ENCODE measurements at regions not wholly inside any gene's neighbourhood (a gene's known extent, or its start where the extent isn't known, plus 50 kb on each side); places are given as distances from the start of the nearest gene placed in this dataset.

DNA sequence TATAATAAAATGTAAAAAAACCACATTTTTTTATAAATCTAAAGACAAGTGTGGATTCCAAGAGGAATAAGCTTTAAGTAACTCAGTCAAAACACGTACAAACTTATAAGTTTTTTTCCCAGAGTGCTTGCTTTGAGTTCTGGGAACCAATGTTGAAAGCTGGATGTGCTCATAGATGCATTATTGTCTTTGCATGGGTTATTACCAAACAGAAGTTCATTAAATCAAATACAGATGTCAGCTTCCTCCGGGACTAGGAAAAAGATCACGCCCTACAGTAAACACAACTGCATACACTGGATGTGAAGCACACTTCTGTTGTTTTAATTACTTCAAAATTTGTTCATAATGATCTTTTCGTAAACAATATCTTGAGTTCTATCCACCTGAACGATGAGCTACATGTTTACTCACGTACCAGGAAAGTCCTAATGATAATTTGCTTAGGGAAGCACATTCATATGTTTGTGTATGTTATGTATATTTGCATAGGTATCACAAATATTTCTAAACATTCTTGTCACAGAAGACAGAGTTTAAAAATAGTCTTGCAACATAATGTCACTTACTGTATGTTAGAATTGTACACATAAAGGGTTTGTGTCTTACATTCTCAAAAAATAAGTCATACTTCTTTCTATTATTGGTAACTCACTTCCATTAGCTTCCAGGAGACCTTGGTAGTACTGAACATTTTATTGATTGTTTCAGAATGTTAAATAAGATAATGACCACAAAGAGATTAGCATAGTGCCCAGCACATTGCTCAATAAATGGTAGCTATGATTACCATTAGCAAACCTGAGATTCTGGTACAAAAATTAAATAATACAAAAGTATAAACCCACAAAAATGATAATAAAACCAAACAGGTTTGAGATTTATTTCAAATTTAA is 427.4 kb downstream of the CETN3 start:
- DNase-seq: no peak

DNA sequence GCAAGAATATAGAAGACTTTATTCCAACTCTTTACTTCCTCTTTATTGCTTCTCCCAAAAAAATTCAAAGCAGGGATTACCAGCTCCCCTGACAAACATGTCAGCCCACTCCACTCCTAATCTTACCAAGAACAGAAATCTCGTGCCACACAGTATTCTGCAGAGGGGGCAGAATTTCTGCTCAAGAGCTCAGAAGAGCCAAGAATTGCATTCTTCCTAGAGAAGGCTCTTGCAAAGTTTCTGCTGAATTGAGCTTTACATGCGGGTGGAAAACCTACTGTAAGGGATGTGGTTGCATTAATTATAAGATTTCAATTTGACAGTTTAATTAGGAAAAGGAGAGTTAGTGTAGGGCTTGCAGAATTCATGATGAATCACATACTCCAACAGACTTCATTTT is 428.5 kb downstream of the CETN3 start:
- DNase-seq: no peak

DNA sequence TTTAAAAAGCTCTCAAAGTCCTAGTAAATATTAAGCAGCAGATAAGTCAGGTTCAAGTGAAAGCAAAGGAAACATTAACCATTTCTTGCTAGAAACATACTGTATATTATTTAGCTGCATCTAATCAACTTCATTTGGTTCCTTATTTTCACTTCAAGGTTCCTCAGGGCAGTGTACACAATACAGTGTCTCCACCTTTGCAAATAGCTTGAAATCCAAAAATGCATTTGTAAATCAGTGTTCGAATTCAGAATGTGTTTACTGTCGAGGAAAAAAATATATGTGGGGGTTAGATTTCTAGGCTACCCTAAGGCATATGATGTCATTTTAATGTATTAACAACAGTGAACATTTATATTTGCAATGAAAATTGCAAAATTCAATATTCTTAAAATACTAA is 436.0 kb downstream of the CETN3 start:
- DNase-seq: no peak

DNA sequence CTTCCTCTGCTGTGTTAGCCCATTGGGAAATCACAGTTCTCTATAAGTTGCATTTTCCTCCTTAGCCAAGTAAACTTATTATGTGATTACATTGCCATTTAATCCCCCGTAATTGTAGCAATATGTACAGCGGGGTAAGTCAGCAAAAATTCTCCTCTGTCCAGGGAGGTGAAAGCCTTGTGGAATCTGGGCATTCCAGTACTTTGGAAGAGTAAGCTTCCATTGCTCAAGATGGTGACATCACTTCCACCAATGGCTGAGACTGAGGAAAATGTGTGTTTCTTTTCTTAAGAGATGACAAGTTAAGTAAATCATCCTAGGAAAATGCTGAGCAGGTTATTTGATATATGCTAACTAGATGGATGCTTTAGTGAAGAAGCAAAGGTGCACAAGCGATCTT is 436.7 kb downstream of the CETN3 start:
- no peak for DNase-seq

DNA sequence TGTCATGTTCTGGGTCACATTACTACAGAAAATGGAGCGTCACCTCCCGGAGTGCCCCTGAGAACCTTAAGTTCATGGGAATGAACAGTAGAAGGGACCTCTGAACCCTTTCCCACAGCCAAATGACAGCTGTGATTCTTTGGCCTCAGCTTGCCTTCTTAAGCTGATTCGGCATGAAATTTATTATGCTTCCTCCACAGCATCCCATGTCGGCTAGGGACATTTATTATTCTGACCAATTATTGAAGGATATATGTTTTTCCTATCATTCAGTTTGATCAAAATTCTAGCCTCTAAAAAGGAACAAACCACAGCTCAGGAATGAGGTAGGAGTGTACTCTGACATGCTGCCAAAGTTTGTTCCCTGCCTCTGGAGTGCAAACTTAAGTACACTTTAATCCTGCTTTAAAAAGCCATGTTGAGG is 440.6 kb downstream of the CETN3 start:
- no peak for DNase-seq

DNA sequence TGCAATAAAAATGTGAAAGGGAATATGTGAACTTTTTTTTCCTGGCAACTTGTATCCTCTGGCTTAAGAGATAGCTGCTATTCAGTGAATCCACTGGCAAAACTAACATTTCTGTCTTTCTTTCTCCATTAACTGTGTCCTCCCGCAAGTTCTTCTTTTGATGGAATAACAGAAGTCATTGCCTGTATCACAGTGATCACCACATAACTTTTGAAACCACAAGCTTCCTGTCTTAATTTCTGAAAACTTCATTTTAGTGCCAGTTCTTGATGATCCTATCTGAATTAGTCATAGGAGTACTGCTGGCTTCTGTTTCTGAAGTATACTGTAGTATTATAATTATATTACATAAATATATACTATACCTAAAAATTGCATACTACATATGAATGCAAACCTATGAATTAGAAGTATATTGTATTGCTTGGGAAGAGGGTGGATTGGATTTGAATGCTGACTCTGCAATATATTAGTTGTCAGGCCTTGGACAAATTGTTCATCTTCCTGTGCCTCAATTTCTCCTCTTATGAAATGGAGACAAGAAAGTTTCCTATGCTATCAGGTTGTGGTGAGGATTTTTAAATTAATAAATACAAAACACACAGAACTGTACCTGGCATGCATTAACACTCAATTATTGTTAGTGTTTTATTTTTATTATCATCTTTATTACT is 441.6 kb downstream of the CETN3 start:
- no peak for DNase-seq

DNA sequence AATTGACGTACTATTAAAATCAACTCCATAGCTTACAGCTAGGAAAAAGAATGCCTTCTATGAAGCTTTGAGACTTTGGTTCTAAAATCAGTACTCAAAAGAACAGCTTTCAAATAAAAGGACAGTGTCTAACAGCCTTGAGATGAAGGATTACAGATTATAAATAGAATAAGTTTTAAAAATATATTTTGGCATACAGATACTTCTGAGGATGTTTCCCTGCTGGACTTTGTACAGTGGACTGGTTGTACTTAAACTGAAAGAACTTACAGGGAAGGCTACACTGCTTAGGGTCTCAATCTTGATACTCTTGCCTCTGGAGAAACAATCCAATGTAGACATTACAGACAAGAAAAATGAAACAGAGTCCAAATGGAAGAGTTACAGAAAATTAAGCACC is 452.7 kb downstream of the CETN3 start:
- no peak for DNase-seq

DNA sequence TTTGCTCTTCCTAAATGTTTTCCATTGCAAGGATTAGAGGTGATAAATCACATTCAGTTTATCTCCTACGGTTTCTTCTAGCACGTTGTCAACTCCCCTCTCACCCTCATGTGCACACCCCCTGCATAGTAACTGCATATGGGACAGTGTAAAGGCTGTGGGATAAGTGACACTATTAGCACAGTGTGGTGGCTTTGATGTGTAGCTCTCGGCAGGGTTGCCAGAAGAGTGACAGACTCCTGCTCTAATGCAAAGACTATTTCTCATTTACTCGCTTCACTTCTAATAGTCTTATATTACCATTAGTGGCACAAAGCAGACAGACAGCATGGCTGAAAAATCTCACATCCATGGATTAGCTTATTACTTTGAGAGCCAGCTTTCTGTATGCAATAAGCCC is 454.6 kb downstream of the CETN3 start:
- DNase-seq: no peak

DNA sequence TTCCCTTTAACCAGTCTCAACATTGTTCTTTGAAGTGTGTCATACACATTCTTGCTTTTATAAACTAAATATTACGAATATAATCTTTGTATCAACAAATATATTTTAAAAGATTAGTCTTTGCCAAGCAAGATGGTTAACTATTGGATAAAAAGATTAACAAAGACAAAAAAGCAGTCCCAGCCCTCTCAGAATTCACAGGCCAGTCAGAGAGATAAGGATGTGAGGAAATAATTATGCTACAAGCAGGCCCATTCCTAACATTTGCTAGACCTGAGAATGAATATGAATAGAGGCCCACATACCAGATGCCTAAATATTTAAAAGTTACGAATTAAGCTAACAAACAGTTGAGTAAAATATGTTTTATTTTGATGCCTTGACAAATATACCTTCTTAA is 457.7 kb downstream of the CETN3 start:
- no peak for DNase-seq

DNA sequence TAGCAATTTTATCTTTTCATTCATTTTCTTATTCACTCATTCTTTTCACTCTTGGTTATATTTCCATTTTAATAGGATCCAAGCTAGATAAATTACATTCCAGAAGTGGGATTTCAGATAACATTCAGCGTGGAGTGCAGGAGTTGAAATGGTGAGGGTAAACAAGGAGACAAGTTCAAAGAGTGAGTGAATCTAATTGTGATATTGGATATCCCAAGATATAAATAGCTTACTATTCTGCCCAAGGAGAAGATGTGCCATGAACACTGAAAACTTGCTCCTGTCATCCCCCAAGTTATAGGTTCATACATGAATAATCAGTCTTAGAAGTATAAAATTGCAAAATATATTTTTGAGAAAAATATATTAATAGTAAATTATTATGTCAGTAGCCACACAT is 459.3 kb downstream of the CETN3 start:
- DNase-seq: no peak

DNA sequence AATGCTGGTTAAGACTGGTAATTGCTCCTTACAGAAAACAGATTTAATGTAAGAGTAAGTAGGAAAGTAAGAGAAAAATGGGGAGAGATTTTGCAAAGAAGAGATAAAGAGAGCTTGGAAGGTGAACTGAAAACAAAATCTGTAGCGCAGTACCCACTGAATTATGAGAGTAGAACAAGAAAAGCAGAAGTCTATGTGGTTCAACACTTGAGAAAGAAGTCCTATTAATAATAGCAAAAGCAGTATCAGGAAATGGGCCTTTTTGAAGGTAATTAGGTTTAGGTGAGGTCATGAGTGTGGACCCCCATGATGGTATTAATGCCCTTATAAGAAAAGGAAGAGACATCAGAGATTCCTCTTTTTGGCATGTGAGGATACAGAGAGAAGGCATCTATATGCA is 460.6 kb downstream of the CETN3 start:
- no peak for DNase-seq

DNA sequence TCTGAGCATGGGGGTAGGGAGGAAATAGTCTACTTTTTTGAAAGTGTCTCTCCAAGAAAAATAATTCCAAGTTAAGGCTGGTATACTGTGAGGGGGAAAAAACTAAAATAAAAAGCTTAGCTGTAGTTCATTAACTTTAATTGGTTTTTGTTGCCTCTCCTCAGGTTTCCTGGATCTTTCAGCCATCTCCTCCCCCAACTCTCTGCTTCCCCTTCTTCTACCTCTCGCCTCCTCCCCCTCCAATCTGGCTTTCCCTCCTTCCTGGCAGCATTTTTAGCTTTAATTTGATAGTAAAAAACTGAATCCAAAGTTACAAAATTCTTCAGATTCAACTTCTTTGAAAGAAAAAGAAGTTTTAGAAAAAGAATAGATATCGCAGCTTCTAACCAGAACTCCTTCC is 462.6 kb downstream of the CETN3 start:
- DNase-seq: no peak

DNA sequence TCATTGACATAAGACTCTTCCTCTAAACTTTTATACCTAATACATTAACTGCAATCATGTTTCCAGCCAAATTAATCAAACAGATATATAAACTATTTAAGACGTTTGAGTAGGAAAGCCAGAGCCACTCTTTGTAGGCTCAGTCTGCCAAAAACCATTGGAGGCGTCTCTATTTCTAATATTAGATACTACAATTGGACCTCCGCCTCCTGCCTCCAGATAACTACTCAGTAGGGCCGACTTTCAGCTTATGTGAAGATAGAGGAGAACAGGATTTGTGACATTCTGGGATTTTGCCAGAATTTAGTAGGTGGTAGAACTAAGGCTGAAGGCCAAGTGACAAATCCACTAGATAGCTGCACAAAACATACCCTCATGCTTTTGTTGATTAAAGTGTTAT is 463.0 kb downstream of the CETN3 start:
- no peak for DNase-seq

DNA sequence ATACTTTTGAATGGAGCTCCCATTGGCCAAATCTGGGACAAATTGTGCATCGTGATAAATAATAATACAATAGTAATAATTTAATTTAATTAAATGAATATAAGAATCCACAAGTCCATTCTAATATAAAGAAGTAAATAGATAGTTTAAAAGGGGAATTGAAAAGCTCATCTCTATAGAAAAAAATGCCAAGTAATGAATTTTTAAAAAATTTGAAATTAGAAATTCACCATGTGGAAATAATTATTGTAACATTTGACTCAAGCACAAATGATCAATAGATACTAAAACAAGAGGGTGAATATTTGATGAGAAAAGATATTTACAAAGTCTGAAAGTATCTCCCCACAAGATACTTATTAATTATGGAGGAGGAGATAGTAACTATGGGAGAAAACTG is 467.4 kb downstream of the CETN3 start:
- no peak for DNase-seq

DNA sequence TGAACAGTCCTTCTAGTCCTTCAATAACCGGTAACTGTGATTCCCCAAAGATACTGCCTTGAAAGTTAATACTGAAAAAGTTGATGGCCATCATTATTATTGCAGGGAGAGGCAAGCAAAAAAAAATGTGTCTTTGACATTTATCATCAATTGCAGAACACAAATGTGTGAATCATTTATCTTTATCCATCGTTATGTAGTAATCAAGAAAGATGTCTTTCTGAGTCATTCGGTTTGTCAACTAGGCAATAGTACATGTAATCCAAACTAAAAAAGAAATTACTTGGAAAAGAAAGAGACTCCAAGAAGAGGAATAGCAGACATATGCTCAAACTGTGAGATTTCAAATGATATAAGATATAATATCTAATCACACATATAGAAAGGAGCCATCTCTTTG is 473.0 kb downstream of the CETN3 start:
- DNase-seq: no peak

DNA sequence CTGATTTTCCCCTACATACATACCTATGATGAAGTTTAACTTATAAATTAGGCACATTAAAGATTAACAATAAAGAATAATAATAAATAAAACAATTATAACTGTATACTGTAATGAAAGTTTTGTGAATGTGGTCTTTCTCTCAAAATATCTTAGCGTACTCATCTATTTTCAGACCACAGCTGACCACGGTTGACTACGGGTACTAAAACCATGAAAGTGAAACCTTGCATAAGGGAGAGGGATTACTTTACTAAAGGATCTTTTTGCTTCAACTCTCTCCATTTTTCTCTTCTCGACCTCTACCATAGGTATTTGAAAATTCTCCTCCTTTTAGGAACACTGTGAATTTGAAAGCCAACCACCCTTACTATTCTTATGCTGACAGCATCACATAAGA is 475.5 kb downstream of the CETN3 start:
- no peak for DNase-seq

DNA sequence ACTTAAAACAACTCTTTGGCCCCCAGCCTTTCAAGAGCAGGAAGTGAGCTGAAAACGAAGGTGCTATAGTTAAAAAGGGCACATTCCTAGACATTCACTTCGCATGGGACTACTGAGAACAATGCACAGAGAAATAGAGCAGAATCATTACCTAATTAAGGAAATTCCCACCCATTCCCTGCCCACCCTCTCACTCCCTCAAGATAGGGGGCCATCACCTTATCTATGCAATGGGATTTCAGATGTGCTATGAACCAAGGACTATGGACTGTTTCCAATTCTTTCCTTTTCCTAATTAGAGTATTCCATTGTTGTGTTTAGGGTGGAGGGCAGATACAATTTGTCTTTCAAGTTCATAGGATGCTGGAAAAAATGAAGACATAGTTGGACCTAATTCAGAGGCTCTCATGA is 476.8 kb downstream of the CETN3 start:
- DNase-seq: no peak

DNA sequence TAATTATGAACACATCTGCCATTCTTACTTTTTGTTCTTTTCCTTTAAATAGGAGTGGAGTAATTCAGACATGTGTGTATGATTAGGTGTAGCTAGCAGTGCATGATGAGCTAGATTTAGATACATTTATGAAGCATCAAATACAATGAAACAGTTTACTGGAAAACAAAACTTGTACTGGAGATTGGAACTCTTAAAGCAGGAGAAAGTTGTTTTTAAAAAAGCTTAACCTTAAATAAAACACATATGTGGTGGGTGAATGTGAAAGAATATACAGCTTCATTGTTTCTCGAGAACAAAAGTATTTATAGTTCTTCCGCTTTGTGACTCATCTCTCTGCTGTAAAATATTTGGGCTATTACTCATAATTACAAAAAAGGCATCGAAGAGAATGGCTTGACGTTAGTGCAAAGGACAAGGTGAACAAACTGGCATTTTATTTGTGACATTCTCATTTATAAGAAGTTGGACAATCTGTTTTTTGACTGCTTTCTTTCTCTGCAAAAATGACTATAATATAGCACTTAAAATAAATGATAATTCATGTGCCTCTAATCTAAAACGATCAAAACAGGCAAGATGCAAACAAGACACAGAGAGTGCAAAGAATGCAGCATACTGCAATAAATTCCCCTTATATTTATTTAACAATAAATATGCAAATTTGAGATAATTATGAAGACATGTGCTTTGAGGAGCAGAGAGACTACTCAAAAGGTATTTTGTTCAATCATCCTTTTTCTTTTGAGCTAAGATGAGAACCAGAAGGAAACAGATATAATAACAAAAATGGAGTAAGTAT is 478.8 kb downstream of the CETN3 start:
- DNase-seq: no peak

DNA sequence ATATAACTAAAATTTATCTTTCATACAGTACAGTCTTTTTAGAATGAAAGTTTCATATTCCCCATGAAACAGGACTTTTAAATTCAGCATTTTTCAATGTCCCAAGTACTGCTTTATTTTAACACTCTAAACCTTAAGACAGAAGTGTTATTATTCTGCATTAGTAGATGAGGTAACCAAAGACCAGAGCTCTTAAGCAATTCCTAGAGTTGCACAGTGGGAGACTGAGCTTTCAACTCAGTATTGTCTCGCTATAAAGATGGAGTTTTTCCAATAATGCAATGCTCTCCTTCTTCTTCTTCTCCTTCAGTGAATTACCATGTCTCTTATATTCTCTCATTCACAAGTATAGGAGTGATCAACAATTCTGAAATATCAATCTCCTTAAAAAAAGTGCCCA is 479.7 kb downstream of the CETN3 start:
- no peak for DNase-seq

DNA sequence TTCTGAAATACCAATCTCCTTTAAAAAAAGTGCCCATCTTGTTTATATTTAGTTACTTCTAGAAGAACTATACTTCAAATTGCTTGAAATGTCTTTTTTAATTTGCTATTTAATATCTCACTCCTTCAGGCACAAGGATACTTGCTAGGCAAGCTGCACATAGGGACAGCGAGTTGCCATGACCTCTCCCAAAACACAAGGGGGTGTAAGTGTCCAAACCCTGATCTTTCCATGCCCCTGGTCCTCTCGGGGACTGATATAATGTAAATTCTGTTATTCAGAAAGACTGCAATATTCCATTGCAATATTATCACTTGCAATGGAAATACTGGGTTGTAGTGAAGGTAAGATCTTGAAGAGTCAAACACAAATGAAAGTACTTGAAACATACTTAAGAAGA is 480.4 kb downstream of the CETN3 start:
- DNase-seq: no peak

DNA sequence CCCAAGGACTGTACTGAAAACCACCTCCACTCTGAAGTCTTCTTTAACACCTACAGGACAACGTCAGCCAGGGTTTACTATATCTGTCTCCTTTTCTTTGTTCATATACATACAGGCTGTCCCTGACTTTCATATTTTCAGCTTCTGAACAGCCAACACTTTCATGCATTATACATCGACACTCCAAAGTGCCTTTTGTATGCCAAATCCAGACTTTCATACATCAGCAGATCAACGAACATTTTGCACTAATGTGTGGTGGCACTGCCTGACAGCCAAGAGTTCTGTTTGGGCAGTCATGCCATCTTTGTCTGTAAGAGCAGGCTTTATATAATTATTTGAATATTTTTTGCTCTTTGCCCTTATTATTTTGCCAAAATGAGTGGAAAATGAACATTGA is 487.4 kb downstream of the CETN3 start:
- no peak for DNase-seq

DNA sequence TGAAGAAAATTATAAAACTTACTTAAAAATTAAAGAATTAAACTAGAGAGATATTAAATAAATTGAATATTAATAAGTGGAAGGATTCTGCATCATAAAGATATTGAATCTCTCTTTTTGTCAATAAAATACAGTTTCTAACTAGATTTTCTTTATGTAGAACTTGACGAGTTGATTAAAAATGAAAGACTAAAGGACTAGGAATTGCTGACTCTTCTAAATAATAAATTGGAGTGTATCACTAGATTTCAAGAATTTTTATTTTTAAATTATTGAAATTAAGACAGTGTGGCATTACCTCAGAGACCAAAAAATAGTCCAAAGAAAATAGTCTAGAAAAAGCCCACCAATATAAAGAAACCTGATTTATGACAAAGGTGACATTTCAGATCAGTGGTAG is 492.4 kb downstream of the CETN3 start:
- no peak for DNase-seq

DNA sequence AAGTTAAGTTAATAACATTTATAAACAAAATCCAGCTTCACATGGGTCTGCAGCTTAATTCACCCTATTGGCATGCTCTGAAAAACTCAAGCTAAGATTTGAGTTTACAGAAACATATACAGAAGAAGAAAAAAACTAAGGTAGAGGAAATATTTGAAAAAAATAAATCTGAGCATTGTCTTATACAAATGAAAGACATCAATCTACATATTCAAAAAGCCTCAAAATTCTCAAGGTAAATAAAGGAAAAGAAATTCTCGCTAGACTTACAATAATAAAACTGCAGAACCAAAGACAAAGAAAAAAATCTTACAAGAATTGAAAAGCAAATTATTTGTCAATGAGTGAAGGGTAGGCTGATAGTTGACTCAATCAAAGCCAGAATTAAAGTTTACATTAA is 493.4 kb downstream of the CETN3 start:
- DNase-seq: no peak

DNA sequence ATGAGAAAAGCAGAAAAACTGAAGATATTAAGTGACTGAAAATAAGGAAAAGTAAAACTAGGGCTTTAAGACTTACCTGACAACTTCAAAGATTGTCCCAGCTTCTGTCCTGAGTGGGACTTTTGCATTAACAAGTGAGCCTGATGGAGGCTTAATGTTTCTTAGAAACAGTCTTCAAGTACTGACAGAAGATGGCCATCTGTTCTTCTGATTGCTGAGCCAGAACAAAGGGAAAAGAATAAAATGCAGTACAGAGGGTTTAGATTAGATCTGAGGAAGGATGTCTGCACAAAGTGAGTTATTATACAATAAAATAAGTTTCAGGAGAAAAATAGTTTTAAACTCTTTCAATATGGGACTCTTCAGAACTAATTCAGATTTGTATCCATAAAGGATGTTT is 500.7 kb downstream of the CETN3 start:
- DNase-seq: no peak
